ENCODE measurements at regions not wholly inside any gene's neighbourhood (a gene's known extent, or its start where the extent isn't known, plus 50 kb on each side); places are given as distances from the start of the nearest gene placed in this dataset.

GRCh38 chr18:73461038-73461779 lies 593.4 kb upstream of the NETO1 start:
- TF ChIP-seq CTCF (IDR thresholded peaks at IDR 0.05) = no peak
- no peak for TF ChIP-seq POLR2A (IDR thresholded peaks at IDR 0.05)
- TF ChIP-seq POLR2AphosphoS5 (IDR thresholded peaks at IDR 0.05) = no peak
